AG08395 (cell line): ENCODE measurements at regions not wholly inside any gene's neighbourhood (a gene's known extent, or its start where the extent isn't known, plus 50 kb on each side); places are given as distances from the start of the nearest gene placed in this dataset.
A peak's percentile ranks its signal among the peaks of the same experiment; 100 is the strongest.

Experiments
- DNase-seq: peaks from one replicate; pipeline ENCODE4 v3.0.0; 2012; ENCODE audit warnings: mixed read lengths, low spot score

- DNase-seq = no peak
Measured at GRCh38 chr1:25104932-25105561, 127.3 kb downstream of the SYF2 start.

GRCh38 chr1:25103164-25103795 lies 129.0 kb downstream of the SYF2 start:
- no peak for DNase-seq

- DNase-seq = no peak
Measured at GRCh38 chr1:25100151-25100833, 132.0 kb downstream of the SYF2 start.

GRCh38 chr1:25099343-25099951 lies 132.9 kb downstream of the SYF2 start:
- DNase-seq = no peak

GRCh38 chr1:25098717-25099116 lies 133.6 kb downstream of the SYF2 start:
- no peak for DNase-seq

GRCh38 chr1:25096307-25097150 lies 135.8 kb downstream of the SYF2 start:
- peak; percentile 40 for DNase-seq

- no peak for DNase-seq
Measured at GRCh38 chr1:25095635-25096200, 136.6 kb downstream of the SYF2 start.

- no peak for DNase-seq
Measured at GRCh38 chr1:25094995-25095394, 137.3 kb downstream of the SYF2 start.

GRCh38 chr1:25094229-25094628 lies 138.1 kb downstream of the SYF2 start:
- DNase-seq = no peak

GRCh38 chr1:25091658-25092057 lies 140.6 kb downstream of the SYF2 start:
- no peak for DNase-seq

GRCh38 chr1:25090707-25091422 lies 141.4 kb downstream of the SYF2 start:
- no peak for DNase-seq

- no peak for DNase-seq
Measured at GRCh38 chr1:25089772-25090171, 142.5 kb downstream of the SYF2 start.

- no peak for DNase-seq
Measured at GRCh38 chr1:25088946-25089345, 143.4 kb downstream of the SYF2 start.

- no peak for DNase-seq
Measured at GRCh38 chr1:25088180-25088701, 144.1 kb downstream of the SYF2 start.

GRCh38 chr1:25086518-25087079 lies 145.7 kb downstream of the SYF2 start:
- no peak for DNase-seq

GRCh38 chr1:25084407-25084806 lies 147.9 kb downstream of the SYF2 start:
- no peak for DNase-seq

- no peak for DNase-seq
Measured at GRCh38 chr1:25083481-25084345, 148.6 kb downstream of the SYF2 start.

- no peak for DNase-seq
Measured at GRCh38 chr1:25082995-25083394, 149.3 kb downstream of the SYF2 start.

- DNase-seq = no peak
Measured at GRCh38 chr1:25082216-25082899, 149.9 kb downstream of the SYF2 start.
